ENCODE measurements at regions not wholly inside any gene's neighbourhood (a gene's known extent, or its start where the extent isn't known, plus 50 kb on each side); places are given as distances from the start of the nearest gene placed in this dataset.

- no peak overlapping the region for H3K27ac Mint-ChIP-seq
- no peaks in the 10 kb centered on the region for H3K27me3 Mint-ChIP-seq (ENCODE audit: insufficient read depth)
- no peak overlapping the region for H3K4me3 Mint-ChIP-seq
- H3K4me1 Mint-ChIP-seq (ENCODE audit: low read depth), result no peaks in the 10 kb centered on the region
- intact Hi-C loops (cut with micrococcal nuclease), result no loop called here
- peaks cover 17% of the 10 kb centered on the region for H3K9me3 Mint-ChIP-seq
- DNase-seq (ENCODE audit: low spot score), result no peak
- no peaks in the 10 kb centered on the region for H3K36me3 Mint-ChIP-seq (ENCODE audit: low read depth)
Measured at GRCh38 chr7:69502358-69502757, 95.9 kb upstream of the AUTS2 start.

GRCh38 chr7:69504733-69505420 lies 93.4 kb upstream of the AUTS2 start:
- intact Hi-C loops (cut with micrococcal nuclease), result no loop called here
- no peaks in the 10 kb centered on the region for H3K27me3 Mint-ChIP-seq (ENCODE audit: insufficient read depth)
- no peaks in the 10 kb centered on the region for H3K4me1 Mint-ChIP-seq (ENCODE audit: low read depth)
- H3K9me3 Mint-ChIP-seq, result peaks cover 3% of the 10 kb centered on the region
- no peak overlapping the region for H3K27ac Mint-ChIP-seq
- H3K36me3 Mint-ChIP-seq (ENCODE audit: low read depth), result no peaks in the 10 kb centered on the region
- no peak overlapping the region for H3K4me3 Mint-ChIP-seq
- DNase-seq (ENCODE audit: low spot score), result no peak

DNA sequence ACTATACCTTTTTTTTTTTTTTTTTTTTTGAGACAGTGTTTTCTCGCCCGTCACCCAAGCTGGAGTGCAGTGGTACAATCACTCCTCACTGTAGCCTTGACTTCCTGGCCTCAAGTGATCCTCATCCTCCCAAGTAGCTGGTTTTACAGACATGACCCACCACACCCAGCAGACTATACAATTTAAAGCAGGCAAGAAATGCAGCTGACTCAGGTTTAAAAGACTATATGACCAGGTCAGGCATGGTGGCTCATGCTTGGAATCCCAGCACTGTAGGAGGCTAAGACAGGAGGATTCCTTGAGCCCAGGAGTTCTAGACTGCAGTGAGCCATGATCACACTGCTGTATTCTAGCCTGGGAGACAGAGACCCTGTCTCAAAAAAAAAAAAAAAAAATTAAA lies 89.5 kb upstream of the AUTS2 start:
- intact Hi-C loops (cut with micrococcal nuclease), result no loop called here
- Mint-ChIP-seq H3K36me3 (ENCODE audit: low read depth) (no peaks in the 10 kb centered on the region), H3K27me3 (ENCODE audit: insufficient read depth) (no peaks in the 10 kb centered on the region), H3K27ac (no peak overlapping the region), H3K4me1 (ENCODE audit: low read depth) (no peaks in the 10 kb centered on the region), H3K4me3 (no peak overlapping the region), H3K9me3 (peaks cover 8% of the 10 kb centered on the region)
- no peak for DNase-seq (ENCODE audit: low spot score)

- H3K36me3 Mint-ChIP-seq (ENCODE audit: low read depth), result no peaks in the 10 kb centered on the region
- H3K27ac Mint-ChIP-seq, result no peak overlapping the region
- no peak overlapping the region for H3K4me3 Mint-ChIP-seq
- intact Hi-C loops (cut with micrococcal nuclease), result no loop called here
- peaks cover 5% of the 10 kb centered on the region for H3K9me3 Mint-ChIP-seq
- DNase-seq (ENCODE audit: low spot score), result no peak
- no peaks in the 10 kb centered on the region for H3K27me3 Mint-ChIP-seq (ENCODE audit: insufficient read depth)
- no peaks in the 10 kb centered on the region for H3K4me1 Mint-ChIP-seq (ENCODE audit: low read depth)
Measured at GRCh38 chr7:69510114-69510513, 88.2 kb upstream of the AUTS2 start.

GRCh38 chr7:69515495-69516212 lies 82.6 kb upstream of the AUTS2 start:
- no peaks in the 10 kb centered on the region for H3K4me1 Mint-ChIP-seq (ENCODE audit: low read depth)
- no peak for DNase-seq (ENCODE audit: low spot score)
- H3K27me3 Mint-ChIP-seq (ENCODE audit: insufficient read depth), result no peaks in the 10 kb centered on the region
- peaks cover 5% of the 10 kb centered on the region for H3K9me3 Mint-ChIP-seq
- no peaks in the 10 kb centered on the region for H3K36me3 Mint-ChIP-seq (ENCODE audit: low read depth)
- no peak overlapping the region for H3K27ac Mint-ChIP-seq
- intact Hi-C loops (cut with micrococcal nuclease), result no loop called here
- no peak overlapping the region for H3K4me3 Mint-ChIP-seq

GRCh38 chr7:69516238-69516820 lies 81.9 kb upstream of the AUTS2 start:
- Mint-ChIP-seq H3K27ac (no peak overlapping the region), H3K9me3 (peaks cover 1% of the 10 kb centered on the region), H3K4me3 (no peak overlapping the region), H3K27me3 (ENCODE audit: insufficient read depth) (no peaks in the 10 kb centered on the region), H3K36me3 (ENCODE audit: low read depth) (no peaks in the 10 kb centered on the region), H3K4me1 (ENCODE audit: low read depth) (no peaks in the 10 kb centered on the region)
- intact Hi-C loops (cut with micrococcal nuclease), result no loop called here
- no peak for DNase-seq (ENCODE audit: low spot score)

GRCh38 chr7:69517985-69518704 lies 80.1 kb upstream of the AUTS2 start:
- H3K27me3 Mint-ChIP-seq (ENCODE audit: insufficient read depth), result no peaks in the 10 kb centered on the region
- intact Hi-C loops (cut with micrococcal nuclease), result no loop called here
- no peak overlapping the region for H3K27ac Mint-ChIP-seq
- H3K9me3 Mint-ChIP-seq, result no peaks in the 10 kb centered on the region
- DNase-seq (ENCODE audit: low spot score), result no peak
- no peaks in the 10 kb centered on the region for H3K4me1 Mint-ChIP-seq (ENCODE audit: low read depth)
- no peak overlapping the region for H3K4me3 Mint-ChIP-seq
- H3K36me3 Mint-ChIP-seq (ENCODE audit: low read depth), result no peaks in the 10 kb centered on the region

GRCh38 chr7:69518705-69519077 lies 79.6 kb upstream of the AUTS2 start:
- H3K4me3 Mint-ChIP-seq, result no peak overlapping the region

DNA sequence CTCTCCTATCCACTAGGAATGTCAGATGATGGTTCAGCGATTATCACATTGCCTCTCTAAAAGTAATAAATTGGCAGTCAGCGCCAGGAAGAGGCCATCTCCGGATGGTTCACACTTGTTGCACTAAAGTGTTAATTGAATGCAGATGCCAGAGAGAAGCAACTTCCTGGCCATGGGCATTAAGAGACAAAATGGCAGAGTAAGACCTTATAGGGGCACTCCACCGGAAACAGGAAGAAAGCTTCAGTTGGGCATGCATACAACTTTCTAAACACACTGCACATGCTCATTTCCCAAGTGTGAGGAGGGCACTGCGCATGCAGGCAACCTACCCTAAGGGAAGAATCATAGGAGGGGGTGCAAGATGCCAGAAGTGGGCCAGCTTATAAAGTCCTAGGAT lies 71.7 kb upstream of the AUTS2 start:
- H3K36me3 Mint-ChIP-seq (ENCODE audit: low read depth), result no peaks in the 10 kb centered on the region
- H3K27me3 Mint-ChIP-seq (ENCODE audit: insufficient read depth), result no peaks in the 10 kb centered on the region
- DNase-seq (ENCODE audit: low spot score), result no peak
- intact Hi-C loops (cut with micrococcal nuclease), result no loop called here
- H3K4me1 Mint-ChIP-seq (ENCODE audit: low read depth), result no peaks in the 10 kb centered on the region
- no peaks in the 10 kb centered on the region for H3K9me3 Mint-ChIP-seq
- H3K27ac Mint-ChIP-seq, result no peak overlapping the region
- H3K4me3 Mint-ChIP-seq, result no peak overlapping the region

More at GRCh38 chr7:69518705-69519077, 79.6 kb upstream of the AUTS2 start:
- no peaks in the 10 kb centered on the region for H3K36me3 Mint-ChIP-seq (ENCODE audit: low read depth)
- no peaks in the 10 kb centered on the region for H3K9me3 Mint-ChIP-seq
- intact Hi-C loops (cut with micrococcal nuclease), result no loop called here
- no peak overlapping the region for H3K27ac Mint-ChIP-seq
- no peaks in the 10 kb centered on the region for H3K27me3 Mint-ChIP-seq (ENCODE audit: insufficient read depth)
- no peak for DNase-seq (ENCODE audit: low spot score)
- no peaks in the 10 kb centered on the region for H3K4me1 Mint-ChIP-seq (ENCODE audit: low read depth)

- Mint-ChIP-seq H3K27ac (no peak overlapping the region), H3K27me3 (ENCODE audit: insufficient read depth) (no peaks in the 10 kb centered on the region), H3K36me3 (ENCODE audit: low read depth) (no peaks in the 10 kb centered on the region), H3K9me3 (no peaks in the 10 kb centered on the region), H3K4me1 (ENCODE audit: low read depth) (no peaks in the 10 kb centered on the region), H3K4me3 (no peak overlapping the region)
- no peak for DNase-seq (ENCODE audit: low spot score)
- intact Hi-C loops (cut with micrococcal nuclease), result no loop called here
Measured at GRCh38 chr7:69527706-69528105, 70.6 kb upstream of the AUTS2 start.

DNA sequence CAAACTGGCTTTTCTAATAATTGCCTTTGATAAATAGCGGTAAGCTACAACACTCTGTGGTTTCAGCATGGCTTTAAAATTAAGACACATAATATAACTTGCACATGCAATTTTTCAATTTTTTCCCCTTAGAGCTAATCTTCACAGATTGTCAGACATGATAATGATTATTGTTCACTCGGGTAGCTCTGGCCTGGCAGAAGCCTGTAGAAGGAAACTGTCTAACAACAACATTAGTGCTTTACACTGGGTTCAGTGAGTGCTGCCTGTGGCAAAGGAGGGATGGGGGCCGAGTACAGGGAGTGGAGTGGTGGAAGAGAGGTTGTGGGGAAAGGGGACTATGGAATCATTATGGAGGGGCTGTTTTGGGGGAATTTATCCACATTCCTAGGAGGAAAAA lies 67.2 kb upstream of the AUTS2 start:
- Mint-ChIP-seq H3K4me1 (ENCODE audit: low read depth) (no peaks in the 10 kb centered on the region), H3K36me3 (ENCODE audit: low read depth) (no peaks in the 10 kb centered on the region), H3K9me3 (peaks cover 4% of the 10 kb centered on the region), H3K27ac (no peak overlapping the region), H3K4me3 (no peak overlapping the region), H3K27me3 (ENCODE audit: insufficient read depth) (no peaks in the 10 kb centered on the region)
- intact Hi-C loops (cut with micrococcal nuclease), result no loop called here
- DNase-seq (ENCODE audit: low spot score), result no peak

DNA sequence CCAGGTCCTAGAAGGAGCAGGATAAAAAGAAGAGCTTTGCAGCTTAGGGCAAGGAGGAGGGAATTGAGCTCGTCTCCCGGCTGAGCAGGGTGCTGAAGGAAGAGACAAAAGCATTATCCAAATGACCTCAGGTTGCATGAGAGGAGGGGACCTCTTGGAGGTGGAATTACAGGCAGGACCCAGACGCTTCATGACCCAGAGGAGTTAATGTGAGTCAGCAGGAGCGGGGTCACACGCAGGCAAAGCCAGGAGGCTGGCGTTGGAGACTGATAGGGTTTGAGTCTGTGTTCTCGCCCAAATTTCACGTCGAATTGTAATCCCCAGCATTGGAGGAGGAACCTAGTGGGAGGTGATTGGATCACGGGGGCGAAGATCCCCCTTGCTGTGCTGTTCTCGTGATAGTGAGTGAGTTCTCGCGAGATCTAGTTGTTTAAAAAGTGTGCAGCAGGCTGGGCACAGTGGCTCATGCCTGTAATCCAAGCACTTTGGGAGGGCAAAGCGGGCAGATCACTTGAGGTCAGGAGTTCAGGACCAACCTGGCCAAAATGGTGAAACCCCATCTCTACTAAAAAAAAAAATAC lies 63.7 kb upstream of the AUTS2 start:
- no peak for DNase-seq (ENCODE audit: low spot score)
- intact Hi-C loops (cut with micrococcal nuclease), result no loop called here
- H3K36me3 Mint-ChIP-seq (ENCODE audit: low read depth), result no peaks in the 10 kb centered on the region

GRCh38 chr7:69537691-69538090 lies 60.6 kb upstream of the AUTS2 start:
- Mint-ChIP-seq H3K4me1 (ENCODE audit: low read depth) (no peaks in the 10 kb centered on the region), H3K27me3 (ENCODE audit: insufficient read depth) (no peaks in the 10 kb centered on the region), H3K36me3 (ENCODE audit: low read depth) (no peaks in the 10 kb centered on the region), H3K4me3 (no peak overlapping the region), H3K27ac (no peak overlapping the region), H3K9me3 (peaks cover 12% of the 10 kb centered on the region)
- intact Hi-C loops (cut with micrococcal nuclease), result no loop called here
- DNase-seq (ENCODE audit: low spot score), result no peak

More for the DNA sequence above, 63.7 kb upstream of the AUTS2 start:
- no peak overlapping the region for H3K4me3 Mint-ChIP-seq
- no peak overlapping the region for H3K27ac Mint-ChIP-seq
- no peaks in the 10 kb centered on the region for H3K4me1 Mint-ChIP-seq (ENCODE audit: low read depth)
- H3K27me3 Mint-ChIP-seq (ENCODE audit: insufficient read depth), result no peaks in the 10 kb centered on the region
- H3K9me3 Mint-ChIP-seq, result peaks cover 4% of the 10 kb centered on the region

Measured in activated T-helper 1 cell treated with anti-CD3 and anti-CD28 coated beads, Interleukin-12 subunit alpha, Interleukin-12 subunit beta, Interleukin-2, Interleukin-4 antibody, amounts not matched to agents 30 ng/mL and 10 ng/mL and 1 ng/mL, durations not matched to agents 14 hours and 24 hours and 36 hours (primary cell).